ENCODE measurements at regions not wholly inside any gene's neighbourhood (a gene's known extent, or its start where the extent isn't known, plus 50 kb on each side); places are given as distances from the start of the nearest gene placed in this dataset.

DNA sequence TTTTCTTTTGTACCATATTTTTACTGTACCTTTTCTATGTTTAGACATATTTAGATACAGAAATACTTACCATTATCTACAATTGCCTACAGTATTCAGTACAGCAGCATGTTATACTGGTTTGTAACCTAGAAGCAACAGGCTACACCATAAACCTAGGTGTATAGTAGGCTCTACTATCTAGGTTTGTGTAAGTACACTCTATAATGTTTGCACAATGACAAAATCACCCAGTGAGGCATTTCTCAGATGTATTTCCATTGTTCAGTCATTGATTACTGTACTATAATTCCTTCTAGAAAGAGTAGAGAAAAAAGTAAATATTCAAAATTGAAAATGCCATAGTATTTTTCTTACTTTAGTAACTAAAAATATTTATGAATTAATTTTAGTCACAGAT, 490.1 kb upstream of the REG3G start:
- Histone ChIP-seq H3K27me3 (ENCODE audit: control insufficient read depth in 3 of 3, insufficient read depth in 3 of 3, low read depth in 1 of 3, low read length in 3 of 3) (no peaks in the 10 kb centered on the region), H3K9me3 (replicated peaks in 1 of 2; ENCODE audit: control insufficient read depth in 2 of 2, insufficient read depth in 1 of 2, low read depth in 1 of 2, low read length in 2 of 2) (no peaks in the 10 kb centered on the region), H3K14ac (ENCODE audit: low read length) (no peak overlapping the region), H2BK120ac (ENCODE audit: low read depth, low read length) (no peak overlapping the region), H3K79me1 (ENCODE audit: low read depth, low read length) (no peaks in the 10 kb centered on the region), H3K4me1 (ENCODE audit: control insufficient read depth in 2 of 2, insufficient read depth in 1 of 2, low read depth in 1 of 2, low read length in 2 of 2) (peaks cover 0 to 4% of the 10 kb centered on the region in 2 donors), H2BK12ac (ENCODE audit: low read length) (no peak overlapping the region), H4K8ac (ENCODE audit: low read depth, low read length) (no peak overlapping the region), H3K9ac (ENCODE audit: low read depth, low read length, poor library complexity) (no peak overlapping the region), H2BK15ac (ENCODE audit: low read length) (no peak overlapping the region), H2AK5ac (ENCODE audit: low read depth, low read length) (no peak overlapping the region), H3K36me3 (replicated peaks in 1 of 2; ENCODE audit: control insufficient read depth in 2 of 2, insufficient read depth in 2 of 2, low read length in 2 of 2) (no peaks in the 10 kb centered on the region), H3K4me2 (ENCODE audit: insufficient read depth, low read length, poor library complexity, severe bottlenecking) (no peak overlapping the region), H3K4me3 (ENCODE audit: low read length in 2 of 2) (no peak overlapping the region), H2AFZ (ENCODE audit: low read length) (no peak overlapping the region), H3K4ac (ENCODE audit: low read length) (no peak overlapping the region), H3K23ac (ENCODE audit: low read depth, low read length, poor library complexity) (no peak overlapping the region), H3K18ac (ENCODE audit: low read length) (no peak overlapping the region), H2BK5ac (ENCODE audit: low read length) (no peak overlapping the region), H3K27ac (replicated peaks; ENCODE audit: low read length) (no peak overlapping the region), H4K91ac (ENCODE audit: low read depth, low read length, poor library complexity) (no peak overlapping the region)
- DNase-seq (ENCODE audit: low spot score) = no peak

DNA sequence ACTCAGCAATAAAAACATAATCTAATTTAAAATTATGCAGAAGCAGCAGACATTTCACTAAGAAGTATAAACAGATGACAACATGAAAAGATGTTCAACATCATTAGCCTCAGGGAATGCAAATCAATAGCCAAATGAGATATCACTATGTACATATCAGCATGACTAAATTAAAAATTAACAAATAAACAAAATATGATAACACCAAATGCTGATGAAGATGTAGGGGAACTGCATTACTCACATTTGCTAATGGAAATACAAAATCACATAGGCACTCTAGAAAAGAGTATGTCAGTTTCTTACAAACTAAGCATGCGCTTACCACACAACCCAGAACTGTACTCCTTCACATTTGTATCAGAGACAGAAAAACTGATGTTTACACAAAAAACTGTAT, 487.2 kb upstream of the REG3G start:
- WGBS, 2 donors (ENCODE audit: extremely low coverage in 2 of 2, insufficient read length in 2 of 2, insufficient replicate concordance in 1 of 2) = no CpG with 5 or more reads among the region's 1 CpG
- Histone ChIP-seq H2AFZ (ENCODE audit: low read length) (no peak overlapping the region), H3K79me1 (ENCODE audit: low read depth, low read length) (no peaks in the 10 kb centered on the region), H3K27ac (replicated peaks; ENCODE audit: low read length) (no peak overlapping the region), H4K91ac (ENCODE audit: low read depth, low read length, poor library complexity) (no peak overlapping the region), H4K8ac (ENCODE audit: low read depth, low read length) (no peak overlapping the region), H3K4me3 (ENCODE audit: low read length in 2 of 2) (no peak overlapping the region), H2BK15ac (ENCODE audit: low read length) (no peak overlapping the region), H2BK120ac (ENCODE audit: low read depth, low read length) (no peak overlapping the region), H3K23ac (ENCODE audit: low read depth, low read length, poor library complexity) (no peak overlapping the region), H2BK5ac (ENCODE audit: low read length) (no peak overlapping the region), H3K27me3 (ENCODE audit: control insufficient read depth in 3 of 3, insufficient read depth in 3 of 3, low read depth in 1 of 3, low read length in 3 of 3) (no peaks in the 10 kb centered on the region), H3K9ac (ENCODE audit: low read depth, low read length, poor library complexity) (no peak overlapping the region), H3K18ac (ENCODE audit: low read length) (no peak overlapping the region), H3K4me2 (ENCODE audit: insufficient read depth, low read length, poor library complexity, severe bottlenecking) (no peak overlapping the region), H2AK5ac (ENCODE audit: low read depth, low read length) (no peak overlapping the region), H2BK12ac (ENCODE audit: low read length) (no peak overlapping the region), H3K4me1 (ENCODE audit: control insufficient read depth in 2 of 2, insufficient read depth in 1 of 2, low read depth in 1 of 2, low read length in 2 of 2) (no peaks in the 10 kb centered on the region), H3K36me3 (replicated peaks in 1 of 2; ENCODE audit: control insufficient read depth in 2 of 2, insufficient read depth in 2 of 2, low read length in 2 of 2) (no peaks in the 10 kb centered on the region), H3K4ac (ENCODE audit: low read length) (no peak overlapping the region), H3K14ac (ENCODE audit: low read length) (no peak overlapping the region), H3K9me3 (replicated peaks in 1 of 2; ENCODE audit: control insufficient read depth in 2 of 2, insufficient read depth in 1 of 2, low read depth in 1 of 2, low read length in 2 of 2) (no peaks in the 10 kb centered on the region)
- no peak for DNase-seq (ENCODE audit: low spot score)

DNA sequence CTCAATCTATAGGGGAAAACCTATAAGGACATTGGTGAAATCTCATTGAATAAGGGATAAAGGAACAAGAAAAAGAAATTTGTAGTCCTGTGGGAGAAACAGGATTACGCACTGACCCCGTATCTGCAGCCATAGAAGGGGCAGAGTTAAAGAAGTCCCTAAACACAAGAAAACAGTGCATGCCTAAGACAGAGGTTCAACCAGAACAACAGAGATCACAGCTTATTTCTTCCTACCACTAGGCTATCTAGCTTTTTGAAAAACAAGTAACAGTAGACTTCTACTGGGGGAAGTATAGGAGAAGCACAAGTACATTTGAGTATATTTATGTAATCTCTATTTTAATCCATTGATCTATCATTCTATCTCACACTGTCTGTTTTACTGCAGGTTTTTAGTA, 485.2 kb upstream of the REG3G start:
- Histone ChIP-seq H3K4ac (ENCODE audit: low read length) (no peak overlapping the region), H3K27me3 (ENCODE audit: control insufficient read depth in 3 of 3, insufficient read depth in 3 of 3, low read depth in 1 of 3, low read length in 3 of 3) (no peaks in the 10 kb centered on the region), H2AK5ac (ENCODE audit: low read depth, low read length) (no peak overlapping the region)

DNA sequence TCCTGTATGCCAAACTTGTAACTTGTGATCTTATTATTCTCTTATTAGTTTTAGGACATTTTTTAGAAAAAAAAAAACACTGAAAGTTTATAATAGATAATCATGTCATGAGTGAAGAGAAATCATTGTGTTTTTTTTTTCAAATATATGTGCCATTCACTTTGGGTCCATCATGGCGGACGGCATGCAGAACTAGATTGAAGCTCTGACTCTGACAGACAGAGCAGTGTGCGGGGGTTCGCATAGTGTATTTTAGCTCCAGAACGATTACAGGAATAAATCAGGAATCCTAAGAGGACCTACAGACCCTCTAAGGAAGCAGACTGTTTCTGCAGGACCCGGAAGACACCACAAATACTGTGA, 484.4 kb upstream of the REG3G start:
- Histone ChIP-seq H3K27ac (replicated peaks; ENCODE audit: low read length) (no peak overlapping the region), H3K18ac (ENCODE audit: low read length) (no peak overlapping the region), H3K23ac (ENCODE audit: low read depth, low read length, poor library complexity) (no peak overlapping the region), H2AFZ (ENCODE audit: low read length) (no peak overlapping the region), H3K9me3 (replicated peaks in 1 of 2; ENCODE audit: control insufficient read depth in 2 of 2, insufficient read depth in 1 of 2, low read depth in 1 of 2, low read length in 2 of 2) (no peaks in the 10 kb centered on the region), H4K8ac (ENCODE audit: low read depth, low read length) (no peak overlapping the region), H2BK15ac (ENCODE audit: low read length) (no peak overlapping the region), H3K4me2 (ENCODE audit: insufficient read depth, low read length, poor library complexity, severe bottlenecking) (no peak overlapping the region), H3K4me3 (ENCODE audit: low read length in 2 of 2) (no peak overlapping the region), H3K79me1 (ENCODE audit: low read depth, low read length) (no peaks in the 10 kb centered on the region), H3K4ac (ENCODE audit: low read length) (no peak overlapping the region), H3K14ac (ENCODE audit: low read length) (no peak overlapping the region), H3K36me3 (replicated peaks in 1 of 2; ENCODE audit: control insufficient read depth in 2 of 2, insufficient read depth in 2 of 2, low read length in 2 of 2) (no peaks in the 10 kb centered on the region), H2BK12ac (ENCODE audit: low read length) (no peak overlapping the region), H3K27me3 (ENCODE audit: control insufficient read depth in 3 of 3, insufficient read depth in 3 of 3, low read depth in 1 of 3, low read length in 3 of 3) (no peaks in the 10 kb centered on the region), H4K91ac (ENCODE audit: low read depth, low read length, poor library complexity) (no peak overlapping the region), H2BK5ac (ENCODE audit: low read length) (no peak overlapping the region), H2BK120ac (ENCODE audit: low read depth, low read length) (no peak overlapping the region), H3K9ac (ENCODE audit: low read depth, low read length, poor library complexity) (no peak overlapping the region), H3K4me1 (ENCODE audit: control insufficient read depth in 2 of 2, insufficient read depth in 1 of 2, low read depth in 1 of 2, low read length in 2 of 2) (no peaks in the 10 kb centered on the region), H2AK5ac (ENCODE audit: low read depth, low read length) (no peak overlapping the region)
- no peak for DNase-seq (ENCODE audit: low spot score)
- no CpG with 5 or more reads among the region's 6 CpGs for WGBS, 2 donors (ENCODE audit: extremely low coverage in 2 of 2, insufficient read length in 2 of 2, insufficient replicate concordance in 1 of 2)

More for the DNA sequence above, 485.2 kb upstream of the REG3G start:
- H4K91ac ChIP-seq (ENCODE audit: low read depth, low read length, poor library complexity) = no peak overlapping the region
- H3K4me2 ChIP-seq (ENCODE audit: insufficient read depth, low read length, poor library complexity, severe bottlenecking) = no peak overlapping the region
- no peak overlapping the region for H3K4me3 ChIP-seq (ENCODE audit: low read length in 2 of 2)
- H3K9me3 ChIP-seq (replicated peaks in 1 of 2; ENCODE audit: control insufficient read depth in 2 of 2, insufficient read depth in 1 of 2, low read depth in 1 of 2, low read length in 2 of 2) = no peaks in the 10 kb centered on the region
- H3K9ac ChIP-seq (ENCODE audit: low read depth, low read length, poor library complexity) = no peak overlapping the region
- whole genome bisulfite sequencing, 2 donors (ENCODE audit: extremely low coverage in 2 of 2, insufficient read length in 2 of 2, insufficient replicate concordance in 1 of 2) = no CpG with 5 or more reads among the region's 2 CpGs
- no peak overlapping the region for H3K18ac ChIP-seq (ENCODE audit: low read length)
- H3K4me1 ChIP-seq (ENCODE audit: control insufficient read depth in 2 of 2, insufficient read depth in 1 of 2, low read depth in 1 of 2, low read length in 2 of 2) = no peaks in the 10 kb centered on the region
- no peak overlapping the region for H2BK12ac ChIP-seq (ENCODE audit: low read length)
- H2BK5ac ChIP-seq (ENCODE audit: low read length) = no peak overlapping the region
- H2AFZ ChIP-seq (ENCODE audit: low read length) = no peak overlapping the region
- H3K79me1 ChIP-seq (ENCODE audit: low read depth, low read length) = no peaks in the 10 kb centered on the region
- H2BK120ac ChIP-seq (ENCODE audit: low read depth, low read length) = no peak overlapping the region
- H4K8ac ChIP-seq (ENCODE audit: low read depth, low read length) = no peak overlapping the region
- no peak overlapping the region for H2BK15ac ChIP-seq (ENCODE audit: low read length)
- no peak overlapping the region for H3K23ac ChIP-seq (ENCODE audit: low read depth, low read length, poor library complexity)
- no peaks in the 10 kb centered on the region for H3K36me3 ChIP-seq (replicated peaks in 1 of 2; ENCODE audit: control insufficient read depth in 2 of 2, insufficient read depth in 2 of 2, low read length in 2 of 2)
- no peak overlapping the region for H3K27ac ChIP-seq (replicated peaks; ENCODE audit: low read length)
- no peak overlapping the region for H3K14ac ChIP-seq (ENCODE audit: low read length)
- DNase-seq (ENCODE audit: low spot score) = no peak
